ENCODE measurements at regions not wholly inside any gene's neighbourhood (a gene's known extent, or its start where the extent isn't known, plus 50 kb on each side); places are given as distances from the start of the nearest gene placed in this dataset.
A peak's percentile ranks its signal among the peaks of the same experiment; 100 is the strongest.

GRCh38 chr4:85265234-85265633 lies 209.7 kb upstream of the ARHGAP24 start:
- DNase-seq, result no peak

- no peak for DNase-seq
These were observed 206.8 kb upstream of the ARHGAP24 start for GRCh38 chr4:85268188-85268587.

- DNase-seq, result no peak
These were observed 206.0 kb upstream of the ARHGAP24 start for GRCh38 chr4:85268961-85269360.

GRCh38 chr4:85274955-85275354 lies 200.0 kb upstream of the ARHGAP24 start:
- DNase-seq, result no peak

- no peak for DNase-seq
These were observed 194.0 kb upstream of the ARHGAP24 start for GRCh38 chr4:85280963-85281362.

DNA sequence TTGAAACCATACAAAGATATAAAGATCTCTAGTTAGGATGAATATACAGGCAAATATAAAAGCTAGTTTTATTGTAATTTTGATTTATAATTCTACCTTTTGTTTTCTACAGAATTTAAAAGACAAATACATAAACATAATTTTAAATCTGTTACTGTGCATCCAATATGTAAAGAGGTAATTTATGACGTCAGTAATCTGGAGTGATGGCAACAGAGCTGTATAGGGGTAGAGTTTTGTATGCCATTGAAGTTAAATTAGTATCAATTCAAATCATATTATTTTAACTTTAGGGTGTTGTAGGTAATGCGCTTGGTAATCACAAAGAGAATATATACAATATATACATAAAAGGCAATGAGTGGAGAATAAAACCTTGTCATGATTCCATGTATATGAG lies 183.7 kb upstream of the ARHGAP24 start:
- no peak for DNase-seq

GRCh38 chr4:85298037-85298436 lies 176.9 kb upstream of the ARHGAP24 start:
- DNase-seq, result no peak

- no peak for DNase-seq
These were observed 172.7 kb upstream of the ARHGAP24 start for GRCh38 chr4:85302193-85302736.

GRCh38 chr4:85302756-85303155 lies 172.2 kb upstream of the ARHGAP24 start:
- DNase-seq, result no peak

- no peak for DNase-seq
These were observed 156.5 kb upstream of the ARHGAP24 start for GRCh38 chr4:85318415-85318814.

DNA sequence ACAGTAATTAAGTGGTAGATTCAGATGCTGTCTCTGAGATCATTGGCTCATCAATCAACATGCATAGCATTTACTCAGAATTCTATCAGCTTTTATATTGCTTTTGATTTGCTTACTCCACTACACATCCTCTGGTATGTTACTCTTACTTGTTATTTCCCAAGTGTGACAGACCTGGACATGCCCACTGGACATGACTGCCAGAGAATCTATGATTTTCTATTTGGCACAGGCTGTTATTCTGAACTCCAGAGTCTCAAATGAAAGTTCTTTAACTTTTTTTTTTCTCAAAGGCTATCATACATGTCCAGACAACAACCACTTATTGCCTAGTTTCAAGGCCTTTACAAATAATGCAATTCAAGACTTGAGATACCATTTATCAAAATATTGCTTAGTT lies 116.1 kb upstream of the ARHGAP24 start:
- DNase-seq, result peak in 1 of 3 donors; percentile 19

GRCh38 chr4:85362550-85362949 lies 112.4 kb upstream of the ARHGAP24 start:
- DNase-seq, result no peak

DNA sequence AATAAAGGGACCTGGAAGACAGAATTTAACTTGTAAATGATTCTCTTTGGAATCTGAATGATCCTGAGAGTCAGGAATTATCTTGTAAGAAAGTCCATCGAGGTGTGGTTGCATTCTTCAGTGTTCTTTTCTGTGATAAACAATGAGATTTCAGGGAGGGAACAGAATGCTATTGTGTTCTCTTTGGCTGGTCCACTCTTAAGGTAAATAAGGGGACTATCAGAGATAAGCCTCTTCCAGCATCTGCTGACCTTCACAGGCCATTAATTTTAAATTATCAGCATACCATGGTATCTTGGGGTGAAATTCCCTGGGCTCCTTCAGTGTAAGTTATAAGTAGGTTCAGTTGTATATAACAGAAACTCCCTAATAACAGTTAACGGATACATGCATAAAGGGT lies 107.1 kb upstream of the ARHGAP24 start:
- DNase-seq, result no peak

- DNase-seq, result no peak
These were observed 106.7 kb upstream of the ARHGAP24 start for GRCh38 chr4:85368240-85368639.

GRCh38 chr4:85368932-85369331 lies 106.0 kb upstream of the ARHGAP24 start:
- DNase-seq, result no peak

DNA sequence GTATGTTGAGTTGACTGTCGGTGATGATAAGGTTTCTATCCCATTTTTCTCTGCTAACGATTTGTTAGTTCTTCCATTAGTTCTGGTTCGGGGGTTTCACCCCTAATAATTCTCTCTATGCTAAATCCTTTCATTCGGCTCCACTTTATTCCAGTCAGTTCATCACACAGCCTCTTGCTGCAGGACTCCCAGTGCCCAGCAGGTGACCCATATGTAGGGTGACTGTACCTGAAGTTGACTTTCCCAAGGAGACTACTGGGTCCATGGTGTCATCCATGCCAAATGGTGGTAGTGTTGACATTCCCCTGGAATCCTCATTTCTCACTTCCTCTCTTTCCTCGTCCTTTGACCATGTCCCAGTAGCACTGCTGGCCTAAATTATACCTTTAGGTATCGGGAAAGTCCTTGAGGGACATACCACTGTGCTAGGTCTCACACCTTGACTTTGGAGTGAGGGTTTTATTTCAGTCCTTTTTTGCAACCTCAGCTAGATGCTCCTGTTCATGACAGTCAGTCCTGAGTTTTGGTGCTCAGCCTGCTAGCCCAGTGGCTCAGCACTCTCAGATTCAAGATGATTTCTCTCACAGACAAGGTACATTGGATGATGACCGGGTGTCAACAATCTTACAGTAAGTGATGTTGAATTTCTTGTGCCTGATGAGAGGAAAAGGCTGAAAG lies 105.1 kb upstream of the ARHGAP24 start:
- DNase-seq, result no peak

GRCh38 chr4:85370400-85371032 lies 104.4 kb upstream of the ARHGAP24 start:
- DNase-seq, result peak in 2 of 3 donors; percentile 32 to 68

DNA sequence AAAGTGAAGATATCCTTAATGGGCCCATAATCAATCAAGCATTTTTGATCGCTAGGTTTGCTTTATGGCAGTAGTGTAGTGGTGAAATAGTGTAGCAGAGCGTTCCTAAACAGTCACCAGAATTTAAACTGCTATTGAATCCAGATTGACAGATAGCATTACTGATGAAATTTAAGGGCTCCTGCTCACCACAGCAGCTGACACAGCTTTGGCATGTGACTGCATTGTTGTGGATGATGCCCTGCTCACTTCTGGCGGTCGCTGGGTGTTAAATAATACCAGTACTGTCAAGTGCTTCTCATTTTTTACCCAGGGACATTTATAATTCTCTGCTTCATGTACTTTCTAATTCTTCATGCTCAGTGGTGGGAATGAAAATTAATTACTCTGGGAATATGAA lies 102.0 kb upstream of the ARHGAP24 start:
- peak in 1 of 3 donors; percentile 28 for DNase-seq

- DNase-seq, result no peak
These were observed 98.7 kb upstream of the ARHGAP24 start for GRCh38 chr4:85376285-85376684.

DNA sequence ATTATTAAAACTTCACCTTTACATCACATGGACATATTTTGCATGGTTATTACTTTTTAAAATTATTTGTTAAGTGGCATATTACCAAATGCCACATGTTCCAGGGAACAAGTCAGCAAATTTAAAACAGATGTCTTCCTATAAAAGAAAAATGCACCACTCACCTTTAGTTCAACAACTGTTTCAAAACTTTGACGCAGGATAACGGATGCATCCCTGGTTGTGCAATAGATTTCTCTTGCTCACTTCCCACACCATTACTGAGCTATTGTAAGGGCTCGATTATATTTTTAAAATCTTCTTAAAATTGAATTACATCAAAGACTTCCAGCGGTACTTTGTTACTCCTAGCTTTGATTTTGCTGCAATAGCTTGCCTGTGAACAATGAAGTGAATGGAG lies 93.0 kb upstream of the ARHGAP24 start:
- no peak for DNase-seq

DNA sequence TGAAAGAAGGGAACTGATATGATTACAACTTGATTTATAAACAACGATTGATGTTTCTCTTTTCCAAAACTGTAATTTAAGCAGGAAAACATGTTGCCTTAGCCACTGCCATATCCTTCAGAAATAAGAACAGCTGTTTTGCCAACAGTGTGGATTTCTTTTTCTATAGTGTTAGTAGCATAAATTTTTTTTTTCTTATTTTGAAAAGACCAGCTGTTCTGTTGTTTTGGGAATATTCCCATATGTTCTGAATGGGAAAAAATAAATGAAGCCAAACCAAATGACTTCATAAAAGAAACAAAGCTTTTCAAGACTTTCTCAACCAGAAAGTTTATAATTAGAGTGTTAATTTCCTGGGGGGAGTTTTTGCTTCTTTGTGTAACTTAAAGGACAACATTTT lies 83.9 kb upstream of the ARHGAP24 start:
- DNase-seq, result peak in 2 of 3 donors; percentile 45 to 71

GRCh38 chr4:85391589-85392410 lies 83.2 kb upstream of the ARHGAP24 start:
- peak; percentile 24 to 76 (median 46) for DNase-seq

- no peak for DNase-seq
These were observed 81.7 kb upstream of the ARHGAP24 start for GRCh38 chr4:85393201-85393600.

All from muscle of back (tissue), 3 donors.